HUES64 (cell line): ENCODE measurements at regions not wholly inside any gene's neighbourhood (a gene's known extent, or its start where the extent isn't known, plus 50 kb on each side); places are given as distances from the start of the nearest gene placed in this dataset.

Experiments
- H3K27ac ChIP-seq: 2 replicates; pipeline ENCODE4 v1.7.0; 2013; ENCODE audit warnings: low read depth, low read length, inconsistent platforms
- H3K27me3 ChIP-seq: 2 replicates; pipeline ENCODE4 v1.6.1; 2013; ENCODE audit warnings: mild to moderate bottlenecking, low read length; ENCODE audit not compliant: insufficient read depth
- H3K36me3 ChIP-seq: 2 replicates; pipeline ENCODE4 v1.6.1; 2013; ENCODE audit warnings: mild to moderate bottlenecking, low read length; ENCODE audit not compliant: insufficient read depth
- H3K4me1 ChIP-seq: 2 replicates; pipeline ENCODE4 v1.6.1; 2013; ENCODE audit warnings: mild to moderate bottlenecking, low read length, moderate library complexity; ENCODE audit not compliant: insufficient read depth
- H3K4me3 ChIP-seq: 2 replicates; pipeline ENCODE4 v1.5.1; 2013; ENCODE audit warnings: mild to moderate bottlenecking, low read length, moderate library complexity
- H3K9ac ChIP-seq: 2 replicates; pipeline ENCODE4 v1.6.1; 2013; ENCODE audit warnings: mild to moderate bottlenecking, low read depth, low read length
- H3K9me3 ChIP-seq: 2 replicates; pipeline ENCODE4 v1.6.1; 2013; ENCODE audit warnings: low read depth, low read length; ENCODE audit not compliant: insufficient read depth
- WGBS: fragments of 150-250, 120-280 bp; methylation state at CpG from one replicate; pipeline ENCODE4 v1.1.7; 2013; ENCODE audit warnings: missing lambda C conversion rate; 5-methylcytosine and 5-hydroxymethylcytosine counted together

DNA sequence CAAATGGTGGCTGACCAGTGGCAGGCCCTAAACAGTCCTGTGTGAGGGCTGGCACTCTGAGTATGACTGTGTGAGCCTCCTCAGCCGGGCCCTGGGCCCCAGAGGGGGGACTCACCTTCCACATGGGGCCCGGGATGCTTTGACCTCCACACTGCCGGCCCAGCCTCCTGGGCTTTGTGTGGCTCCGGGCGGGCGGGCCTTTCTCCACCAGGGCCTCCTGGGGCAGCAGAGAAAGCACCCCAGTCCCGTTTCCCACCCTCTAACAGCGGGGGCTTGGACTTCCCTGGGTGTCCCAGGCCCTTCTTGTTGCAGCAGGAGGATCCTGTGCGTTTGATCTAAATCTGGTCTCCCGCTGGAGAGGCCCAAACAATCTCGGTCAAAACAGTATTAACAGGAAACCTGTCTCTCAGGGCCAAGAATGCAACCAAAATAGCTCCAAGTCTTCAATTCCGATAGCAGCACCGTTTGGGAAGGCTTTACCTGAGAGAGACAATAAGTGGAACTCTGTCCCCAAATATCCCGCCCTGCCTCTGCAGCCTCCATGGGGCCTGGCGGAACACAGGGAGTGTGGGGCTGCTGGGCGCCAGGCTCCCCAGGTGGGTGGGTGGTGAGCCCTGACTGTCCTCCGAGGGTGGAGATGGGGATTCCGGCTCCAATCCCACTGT, 104.8 kb upstream of the ZNF32 start:
- Histone ChIP-seq H3K27me3 (peaks cover 27% of the 10 kb centered on the region), H3K9me3 (no peaks in the 10 kb centered on the region), H3K36me3 (no peaks in the 10 kb centered on the region), H3K9ac (no peak overlapping the region), H3K4me3 (no peak overlapping the region), H3K27ac (no peak overlapping the region), H3K4me1 (peaks cover 14% of the 10 kb centered on the region; the same call in 1 of the 2 replicates)
- 83% methylated on average over 18 of the region's 18 CpGs for WGBS

DNA sequence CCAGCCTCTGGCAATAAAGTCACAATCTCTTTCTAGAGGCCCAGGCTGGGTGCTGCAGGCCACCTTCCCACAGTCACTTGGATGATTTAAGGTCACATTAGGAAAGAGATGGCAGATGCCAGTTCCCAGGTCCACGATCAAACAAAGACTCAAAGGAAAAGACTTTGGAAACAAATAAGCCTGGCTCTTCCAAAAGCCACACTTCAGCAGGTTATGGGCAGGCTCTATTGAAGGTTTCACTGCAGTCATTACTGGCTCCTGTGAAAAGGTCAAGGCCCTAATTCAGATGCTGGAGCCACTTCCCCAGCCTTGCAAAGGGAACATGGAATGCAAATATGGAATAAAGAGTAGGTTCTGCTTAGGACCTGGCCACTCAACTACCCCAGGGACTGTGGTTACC, 104.0 kb upstream of the ZNF32 start:
- 96% methylated on average over 1 of the region's 1 CpG for WGBS
- no peaks in the 10 kb centered on the region for H3K36me3 ChIP-seq
- no peak overlapping the region for H3K27ac ChIP-seq

DNA sequence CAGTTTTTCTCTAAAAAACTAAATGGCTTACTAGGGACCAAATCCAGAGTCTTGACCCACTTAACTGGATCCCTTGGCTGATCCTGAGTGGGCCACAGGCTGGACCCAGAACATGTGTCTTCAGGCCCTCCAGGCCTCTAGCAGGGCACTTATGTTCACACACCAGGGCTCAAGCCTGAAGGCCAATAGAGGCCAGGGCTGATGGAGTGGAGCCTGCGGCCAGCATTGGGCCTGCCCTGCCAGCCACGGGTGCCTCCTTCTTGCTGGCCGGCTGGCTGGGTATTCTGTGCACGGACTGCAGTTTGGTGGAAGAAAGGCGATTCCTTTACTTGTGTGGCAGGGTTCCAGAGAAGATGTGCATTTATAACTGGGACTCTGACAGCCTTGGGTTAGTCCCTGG, 103.0 kb upstream of the ZNF32 start:
- Histone ChIP-seq H3K27me3 (peaks cover 27% of the 10 kb centered on the region), H3K4me3 (no peak overlapping the region), H3K4me1 (peaks cover 14% of the 10 kb centered on the region; the same call in 1 of the 2 replicates), H3K9me3 (no peaks in the 10 kb centered on the region), H3K9ac (no peak overlapping the region), H3K36me3 (no peaks in the 10 kb centered on the region), H3K27ac (no peak overlapping the region)
- WGBS, result 95% methylated on average over 5 of the region's 5 CpGs

More for the DNA sequence above, 104.0 kb upstream of the ZNF32 start:
- no peaks in the 10 kb centered on the region for H3K9me3 ChIP-seq
- H3K27me3 ChIP-seq, result peaks cover 27% of the 10 kb centered on the region
- H3K4me1 ChIP-seq, result peaks cover 14% of the 10 kb centered on the region; the same call in 1 of the 2 replicates
- no peak overlapping the region for H3K4me3 ChIP-seq
- H3K9ac ChIP-seq, result no peak overlapping the region

DNA sequence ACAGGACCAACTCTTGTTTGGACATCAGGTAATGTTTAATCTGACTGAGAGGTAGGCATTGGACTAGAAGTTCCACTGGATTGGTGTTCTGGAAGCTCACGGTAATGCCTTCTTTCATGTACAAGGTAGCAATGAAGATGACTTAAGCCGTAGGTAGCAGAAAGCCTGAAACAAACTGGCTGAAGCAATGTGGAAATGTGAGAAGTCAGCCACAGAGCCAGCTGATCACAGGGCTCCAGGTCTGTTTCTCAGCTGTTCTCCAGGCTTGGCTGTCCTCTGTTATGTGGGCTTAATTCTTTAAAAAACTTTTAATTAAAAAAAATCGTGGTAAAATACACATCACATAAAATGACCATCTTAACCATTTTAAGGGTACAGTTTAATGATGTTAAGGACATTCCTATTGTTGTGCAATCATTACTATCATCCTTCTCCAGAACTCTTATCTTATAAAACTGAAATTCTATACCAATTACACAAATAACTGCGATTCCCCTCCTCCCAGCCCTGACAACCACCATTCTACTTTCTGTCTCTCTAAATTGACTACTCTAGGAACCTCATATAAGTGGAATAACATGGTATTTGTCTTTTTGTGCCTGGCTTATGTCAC, 101.4 kb upstream of the ZNF32 start:
- no peaks in the 10 kb centered on the region for H3K36me3 ChIP-seq
- H3K4me3 ChIP-seq, result no peak overlapping the region
- 93% methylated on average over 3 of the region's 4 CpGs for WGBS
- peaks cover 13% of the 10 kb centered on the region; the same call in 1 of the 2 replicates for H3K27me3 ChIP-seq
- no peak overlapping the region for H3K27ac ChIP-seq
- peaks cover 3% of the 10 kb centered on the region; the same call in 1 of the 2 replicates for H3K4me1 ChIP-seq
- no peaks in the 10 kb centered on the region for H3K9me3 ChIP-seq
- H3K9ac ChIP-seq, result no peak overlapping the region

DNA sequence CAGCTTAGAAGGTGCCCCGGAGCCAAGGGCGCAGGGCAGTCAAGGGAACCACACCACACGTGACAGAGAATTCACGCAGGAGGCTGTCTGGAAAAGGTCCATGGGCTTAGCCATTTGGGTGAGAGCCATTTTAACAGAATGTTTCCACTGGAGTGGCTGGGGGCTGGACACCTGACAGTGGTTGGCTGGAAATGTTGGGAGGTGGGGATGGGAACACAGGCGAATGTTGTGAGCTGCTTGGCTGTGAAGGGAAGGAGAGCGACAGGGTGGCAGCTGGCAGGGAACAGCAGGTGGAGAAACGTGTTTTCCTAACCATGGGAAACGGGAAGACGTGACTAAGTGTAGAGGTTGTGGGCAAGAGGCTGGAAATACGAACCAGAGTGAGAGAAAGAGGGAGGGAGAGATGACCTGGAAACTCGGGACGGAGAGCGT, 100.5 kb upstream of the ZNF32 start:
- peaks cover 11% of the 10 kb centered on the region; the same call in 1 of the 2 replicates for H3K27me3 ChIP-seq
- no peaks in the 10 kb centered on the region for H3K36me3 ChIP-seq
- no peak overlapping the region for H3K4me3 ChIP-seq
- H3K4me1 ChIP-seq, result no peaks in the 10 kb centered on the region
- no peak overlapping the region for H3K9ac ChIP-seq
- no peak overlapping the region for H3K27ac ChIP-seq
- WGBS, result 93% methylated on average over 13 of the region's 13 CpGs
- H3K9me3 ChIP-seq, result no peaks in the 10 kb centered on the region

DNA sequence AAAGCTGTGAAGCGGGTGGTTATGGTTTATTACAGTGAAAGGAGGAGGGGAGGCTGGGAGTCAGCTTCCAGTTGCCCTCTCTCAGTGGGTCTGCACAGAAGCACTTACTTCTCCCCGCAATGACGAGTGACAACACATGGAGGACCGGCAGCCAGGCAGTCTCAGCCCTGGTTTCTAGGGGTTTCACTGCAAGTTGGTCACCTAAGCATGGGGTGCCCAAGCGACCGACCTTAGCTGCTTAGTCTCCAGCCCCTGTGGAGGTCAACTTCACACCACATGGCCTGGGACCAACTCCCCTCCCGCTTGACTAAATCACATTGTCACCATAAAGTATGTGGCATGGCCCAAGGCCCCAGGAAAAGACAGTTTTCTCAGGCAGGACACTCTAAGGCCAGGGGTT, 99.9 kb upstream of the ZNF32 start:
- no peak overlapping the region for H3K4me3 ChIP-seq
- H3K4me1 ChIP-seq, result no peaks in the 10 kb centered on the region
- WGBS, result 91% methylated on average over 7 of the region's 7 CpGs
- no peaks in the 10 kb centered on the region for H3K36me3 ChIP-seq
- no peak overlapping the region for H3K27ac ChIP-seq
- H3K9ac ChIP-seq, result no peak overlapping the region
- H3K9me3 ChIP-seq, result no peaks in the 10 kb centered on the region
- peaks cover 7% of the 10 kb centered on the region; the same call in 1 of the 2 replicates for H3K27me3 ChIP-seq

DNA sequence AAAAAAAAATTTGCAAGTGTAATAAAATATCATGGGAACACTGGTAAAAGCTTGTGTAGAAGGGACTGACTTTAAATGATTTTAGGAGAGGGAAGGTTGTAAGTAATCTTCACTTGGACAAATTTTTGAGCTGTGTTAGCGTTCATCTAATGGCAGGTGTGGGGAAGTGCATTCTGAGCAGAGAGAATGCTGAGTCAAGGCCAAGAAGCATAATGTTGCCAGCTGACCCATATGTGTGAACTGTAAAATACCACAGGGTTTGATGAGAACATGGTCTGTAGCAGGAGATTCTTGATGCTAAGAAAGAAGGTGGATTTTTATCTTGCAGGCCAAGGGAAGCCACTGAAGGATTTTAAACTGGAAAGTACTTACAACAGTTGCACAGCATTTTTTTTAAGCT, 98.2 kb upstream of the ZNF32 start:
- Histone ChIP-seq H3K27ac (no peak overlapping the region), H3K36me3 (no peaks in the 10 kb centered on the region), H3K4me3 (no peak overlapping the region), H3K9ac (no peak overlapping the region), H3K4me1 (no peaks in the 10 kb centered on the region), H3K9me3 (no peaks in the 10 kb centered on the region), H3K27me3 (no peaks in the 10 kb centered on the region)
- WGBS, result 95% methylated on average over 1 of the region's 1 CpG

DNA sequence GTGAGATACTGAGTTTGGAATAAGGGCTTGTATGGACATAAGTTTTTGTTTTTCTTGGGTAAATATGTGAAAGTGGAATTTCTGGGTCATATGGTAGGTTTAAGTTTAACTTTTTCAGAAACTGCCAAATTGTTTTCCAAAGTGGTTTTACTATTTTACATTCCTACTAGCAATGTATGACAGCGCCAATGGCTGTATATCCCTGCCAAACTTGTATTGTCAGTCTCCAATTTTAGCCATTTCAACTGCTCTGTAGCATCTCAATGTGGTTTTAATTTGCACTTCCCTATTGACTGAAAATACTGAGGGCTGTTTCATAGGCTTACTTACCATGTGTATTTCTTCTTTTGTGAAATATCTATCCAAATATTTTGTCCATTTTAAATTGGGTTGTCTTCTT, 90.5 kb upstream of the ZNF32 start:
- Histone ChIP-seq H3K36me3 (no peaks in the 10 kb centered on the region), H3K27ac (no peak overlapping the region), H3K9me3 (no peaks in the 10 kb centered on the region), H3K27me3 (no peaks in the 10 kb centered on the region), H3K9ac (no peak overlapping the region), H3K4me3 (no peak overlapping the region), H3K4me1 (0 out of 2 replicates have a peak, but pooled peaks cover 3% of the 10 kb centered on the region)
- WGBS, result 98% methylated on average over 1 of the region's 1 CpG

DNA sequence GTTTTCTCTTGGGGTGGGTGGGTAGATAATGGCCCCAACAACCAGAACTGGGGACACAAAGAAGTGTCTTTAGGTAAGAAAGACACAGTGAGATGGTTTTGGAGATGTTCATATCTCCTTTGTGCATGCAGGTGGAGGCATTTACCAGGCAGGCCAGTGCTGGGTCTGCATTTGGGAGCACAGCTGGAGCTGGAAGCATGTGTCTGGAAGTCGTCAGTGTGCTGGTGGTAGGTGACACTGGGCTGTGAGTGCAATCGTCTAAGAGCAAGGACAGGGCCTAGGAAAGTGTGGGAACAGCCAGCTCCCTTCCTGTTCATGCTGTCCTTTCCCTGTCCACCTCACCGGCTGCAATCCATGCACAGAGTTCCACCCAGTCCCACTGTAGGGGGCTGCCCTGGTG, 88.3 kb upstream of the ZNF32 start:
- Histone ChIP-seq H3K9me3 (no peaks in the 10 kb centered on the region), H3K27ac (no peak overlapping the region), H3K9ac (no peak overlapping the region), H3K36me3 (no peaks in the 10 kb centered on the region), H3K4me1 (0 out of 2 replicates have a peak, but pooled peaks cover 3% of the 10 kb centered on the region), H3K4me3 (no peak overlapping the region), H3K27me3 (no peaks in the 10 kb centered on the region)
- WGBS, result 83% methylated on average over 3 of the region's 3 CpGs

DNA sequence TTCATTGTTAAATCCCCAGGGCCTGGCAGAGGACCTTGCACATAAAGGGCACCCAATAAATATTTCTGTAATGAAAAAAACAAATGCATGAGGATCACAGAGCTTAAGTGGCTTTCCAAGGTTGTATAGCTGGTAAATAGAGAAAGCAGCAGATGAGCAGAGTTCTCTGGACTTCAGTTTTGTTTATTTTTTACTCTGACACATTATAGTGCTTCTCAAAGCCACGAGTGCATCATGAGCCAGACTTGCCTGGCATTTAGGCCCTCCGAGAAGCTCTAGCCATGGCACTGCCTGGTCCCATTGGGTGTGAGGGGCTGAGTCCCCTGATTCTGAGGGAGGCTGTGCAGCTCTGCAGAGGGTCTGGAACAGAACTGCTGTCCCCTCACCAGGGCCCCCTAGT, 87.2 kb upstream of the ZNF32 start:
- Histone ChIP-seq H3K36me3 (no peaks in the 10 kb centered on the region), H3K4me3 (no peak overlapping the region), H3K27me3 (no peaks in the 10 kb centered on the region), H3K4me1 (0 out of 2 replicates have a peak, but pooled peaks cover 3% of the 10 kb centered on the region), H3K9ac (no peak overlapping the region), H3K9me3 (no peaks in the 10 kb centered on the region), H3K27ac (no peak overlapping the region)
- WGBS, result 91% methylated on average over 2 of the region's 2 CpGs

DNA sequence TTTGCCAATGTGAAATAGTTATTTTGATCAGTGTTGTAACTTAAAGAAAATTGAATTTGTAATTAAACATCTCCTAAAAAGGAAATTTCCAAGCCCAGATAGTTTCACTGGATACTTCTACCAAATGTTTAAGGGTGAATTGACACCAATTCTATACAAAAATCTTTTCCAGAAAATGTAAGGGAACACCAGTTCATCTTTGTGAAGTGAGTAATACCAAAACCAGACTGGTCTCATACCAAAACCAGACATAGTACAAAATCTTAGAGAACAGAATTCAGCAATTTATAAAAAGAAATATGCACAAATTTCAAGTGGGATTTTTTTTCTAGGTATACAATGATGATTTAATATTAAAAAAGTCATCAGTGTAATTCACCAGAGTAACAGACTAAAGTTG, 86.0 kb upstream of the ZNF32 start:
- no peaks in the 10 kb centered on the region for H3K9me3 ChIP-seq
- 0 out of 2 replicates have a peak, but pooled peaks cover 3% of the 10 kb centered on the region for H3K4me1 ChIP-seq
- no peaks in the 10 kb centered on the region for H3K36me3 ChIP-seq
- no peak overlapping the region for H3K27ac ChIP-seq
- no peak overlapping the region for H3K4me3 ChIP-seq
- no peak overlapping the region for H3K9ac ChIP-seq
- H3K27me3 ChIP-seq, result no peaks in the 10 kb centered on the region
